Fibroblast of the aortic adventitia (primary cell): ENCODE measurements at regions not wholly inside any gene's neighbourhood (a gene's known extent, or its start where the extent isn't known, plus 50 kb on each side); places are given as distances from the start of the nearest gene placed in this dataset.

Experiments
- DNase-seq: peaks from one replicate; pipeline ENCODE4 v3.0.0-alpha.2; 2010; ENCODE audit warnings: low read depth
- H3K4me3 ChIP-seq: 2 replicates; pipeline ENCODE4 v1.5.1; 2011; ENCODE audit warnings: low read depth, mild to moderate bottlenecking, control low read depth, low read length, moderate library complexity
- CTCF ChIP-seq: IDR thresholded peaks from 2 replicates; pipeline ENCODE4 v1.5.1; 2011; ENCODE audit warnings: mild to moderate bottlenecking, low read length, control low read depth, inconsistent platforms; ENCODE audit not compliant: insufficient read depth

DNA sequence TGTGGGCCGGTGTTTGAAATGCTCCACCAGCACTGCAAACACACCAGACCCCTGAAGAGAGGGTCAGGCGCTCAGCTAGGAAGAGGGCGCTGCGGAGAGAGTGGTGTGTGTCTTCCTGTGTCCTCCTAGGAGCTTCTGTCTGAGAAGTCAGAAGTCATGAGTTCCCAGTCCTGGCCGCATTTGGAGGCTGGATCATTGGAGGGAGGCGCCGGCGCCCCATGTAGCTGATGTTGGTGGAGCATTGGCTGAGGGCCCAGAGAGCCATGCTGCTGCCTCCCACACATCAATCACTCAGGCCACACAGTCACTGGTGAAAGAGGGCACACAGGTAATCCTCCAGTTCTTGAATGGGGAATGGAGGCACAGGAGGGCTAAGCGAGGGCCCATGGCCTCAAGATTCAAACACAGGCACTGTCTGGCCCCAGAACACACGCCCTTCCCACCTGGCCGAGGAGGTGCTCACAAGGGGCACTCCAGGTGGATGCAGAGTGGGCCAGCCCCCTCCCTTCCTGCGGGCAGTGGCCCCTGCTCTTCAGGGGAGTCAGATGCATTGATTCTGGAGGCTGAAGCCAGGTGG, 66.3 kb downstream of the RRM2 start:
- TF ChIP-seq CTCF, result no peak
- no peak overlapping the region for H3K4me3 ChIP-seq

GRCh38 chr2:10190255-10190654, 67.7 kb downstream of the RRM2 start:
- DNase-seq, result no peak
- no peak for TF ChIP-seq CTCF
- H3K4me3 ChIP-seq, result no peak overlapping the region

More for the DNA sequence above, 66.3 kb downstream of the RRM2 start:
- DNase-seq, result no peak

GRCh38 chr2:10190737-10191532, 68.4 kb downstream of the RRM2 start:
- DNase-seq, result no peak
- no peak overlapping the region for H3K4me3 ChIP-seq
- TF ChIP-seq CTCF, result no peak

DNA sequence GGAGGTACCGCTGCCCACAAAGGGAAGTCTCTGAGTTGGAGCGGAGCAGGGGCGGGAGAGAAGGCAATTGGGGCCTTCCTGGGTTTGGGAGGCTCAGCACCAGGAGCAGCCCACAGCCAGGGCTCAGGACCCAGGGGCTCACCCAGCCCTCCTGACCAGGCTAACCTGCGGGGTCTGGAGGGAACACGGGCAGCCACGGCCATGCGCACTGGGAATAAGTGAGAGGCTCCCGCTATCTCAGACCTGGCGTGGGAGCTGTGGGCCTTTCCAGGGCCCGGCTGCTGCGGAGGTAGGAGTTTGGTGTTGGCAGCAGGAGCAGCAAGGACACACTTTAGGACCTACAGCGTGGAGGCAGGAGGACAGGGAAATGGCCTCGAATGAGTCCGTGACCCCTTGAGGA, 69.0 kb downstream of the RRM2 start:
- no peak for TF ChIP-seq CTCF
- no peak overlapping the region for H3K4me3 ChIP-seq
- DNase-seq, result no peak

GRCh38 chr2:10192392-10193015, 70.0 kb downstream of the RRM2 start:
- no peak for DNase-seq
- TF ChIP-seq CTCF, result no peak
- H3K4me3 ChIP-seq, result no peak overlapping the region

DNA sequence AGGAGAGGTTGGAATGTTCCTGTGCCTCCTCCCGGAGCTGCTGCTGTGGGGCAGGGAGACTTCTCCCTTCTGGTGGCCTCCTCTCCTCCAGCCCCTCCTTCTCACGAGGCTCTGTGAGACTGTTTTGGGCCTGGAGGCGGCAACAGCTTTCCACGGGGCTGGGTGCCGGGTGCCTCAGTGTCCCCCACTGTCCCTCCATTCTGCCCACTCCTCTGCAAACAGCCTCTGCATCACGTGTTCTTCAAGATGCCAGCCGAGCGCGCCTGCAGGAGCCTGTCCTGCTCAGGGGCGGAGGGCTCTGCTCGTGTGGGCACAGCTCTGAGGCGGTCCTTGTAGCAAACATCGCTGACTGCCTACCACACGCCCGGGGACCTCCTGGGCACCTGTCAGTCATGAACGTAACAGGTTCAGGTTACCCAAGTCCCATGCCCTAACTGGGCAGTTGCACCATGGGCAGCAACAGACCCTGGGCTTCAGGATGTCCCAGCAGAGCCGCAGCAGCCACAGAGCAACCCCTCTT, 70.8 kb downstream of the RRM2 start:
- TF ChIP-seq CTCF, result no peak
- H3K4me3 ChIP-seq, result no peak overlapping the region
- DNase-seq, result no peak
